MM.1S (cell line): ENCODE measurements at regions not wholly inside any gene's neighbourhood (a gene's known extent, or its start where the extent isn't known, plus 50 kb on each side); places are given as distances from the start of the nearest gene placed in this dataset.

ENCODE experiments used
- CTCF ChIP-seq: fragments of 300-600 bp; sonication (generic); IDR thresholded peaks from 2 replicates; pipeline ENCODE4 v1.5.1; 2016; ENCODE audit warnings: antibody characterized with exemption, low read length, mixed read lengths
- EZH2 ChIP-seq: fragments of 300-600 bp; sonication (generic); optimal IDR thresholded peaks from 2 replicates; pipeline ENCODE3; 2017; ENCODE audit warnings: low read depth, mild to moderate bottlenecking, antibody characterized with exemption, low read length, mixed read lengths
- EZH2phosphoT487 ChIP-seq: fragments of 300-600 bp; sonication (generic); IDR thresholded peaks from 2 replicates; pipeline ENCODE4 v1.6.1; 2018; ENCODE audit warnings: antibody characterized with exemption, low read length

GRCh38 chr10:3398825-3399646, 226.5 kb upstream of the PITRM1 start:
- no peak for TF ChIP-seq CTCF
- no peak for TF ChIP-seq EZH2phosphoT487
- TF ChIP-seq EZH2, result no peak
